Liver (tissue), 3 donors: ENCODE measurements at regions not wholly inside any gene's neighbourhood (a gene's known extent, or its start where the extent isn't known, plus 50 kb on each side); places are given as distances from the start of the nearest gene placed in this dataset.

Experiments
- EGR1 ChIP-seq, 2 donors: IDR thresholded peaks; 2 replicates each; pipeline ENCODE4 v1.6.1; 2016 to 2018; ENCODE audit warnings: antibody characterized with exemption in 2 of 2, low read depth in 2 of 2
- GABPA ChIP-seq, 2 donors: IDR thresholded peaks in 1 of 2; conservative IDR thresholded peaks in 1 of 2; 2 replicates each; pipeline ENCODE4 v1.6.1; 2016; ENCODE audit warnings: antibody characterized with exemption in 2 of 2, mild to moderate bottlenecking in 1 of 2, moderate library complexity in 1 of 2
- HNF4G ChIP-seq: IDR thresholded peaks from 2 replicates; pipeline ENCODE4 v1.6.1; 2016; ENCODE audit warnings: antibody characterized with exemption
- JUND ChIP-seq, 2 donors: IDR thresholded peaks; 2 replicates each; pipeline ENCODE4 v1.6.1; 2016; ENCODE audit warnings: antibody characterized with exemption in 2 of 2
- RAD21 ChIP-seq, 2 donors: IDR thresholded peaks; 2 replicates each; pipeline ENCODE4 v1.6.1; 2016; ENCODE audit warnings: antibody characterized with exemption in 2 of 2, mild to moderate bottlenecking in 2 of 2
- RXRA ChIP-seq, 2 donors: IDR thresholded peaks; 2 replicates each; pipeline ENCODE4 v1.6.1; 2017 to 2018; ENCODE audit warnings: antibody characterized with exemption in 2 of 2, mild to moderate bottlenecking in 1 of 2
- SP1 ChIP-seq: IDR thresholded peaks from 2 replicates; pipeline ENCODE4 v1.6.1; 2018; ENCODE audit warnings: antibody characterized with exemption, mild to moderate bottlenecking
- TAF1 ChIP-seq: conservative IDR thresholded peaks from 2 replicates; pipeline ENCODE4 v1.6.1; 2016; ENCODE audit warnings: antibody characterized with exemption, mild to moderate bottlenecking
- YY1 ChIP-seq: IDR thresholded peaks from 2 replicates; pipeline ENCODE4 v1.6.1; 2016; ENCODE audit warnings: antibody characterized with exemption, mild to moderate bottlenecking
- TF ChIP-seq, protein P1 (sequence below): fragments of 150-350 bp; IDR thresholded peaks from 2 replicates; pipeline ENCODE4 v1.5.1; 2017; ENCODE audit warnings: improper control_type of control experiment, low read depth, low read length; ENCODE audit not compliant: missing input control
- TF ChIP-seq, protein P2 (sequence below): IDR thresholded peaks from 2 replicates; pipeline ENCODE4 v1.6.1; 2016; ENCODE audit warnings: antibody characterized with exemption, mild to moderate bottlenecking
- TF ChIP-seq, protein P3 (sequence below): IDR thresholded peaks from 2 replicates; pipeline ENCODE4 v1.6.1; 2016; ENCODE audit warnings: antibody characterized with exemption
- TF ChIP-seq, protein P4 (sequence below): IDR thresholded peaks from 2 replicates; pipeline ENCODE4 v1.6.1; 2016; ENCODE audit warnings: antibody characterized with exemption
- donor health status: healthy.
- donor health status: healthy.

DNA sequence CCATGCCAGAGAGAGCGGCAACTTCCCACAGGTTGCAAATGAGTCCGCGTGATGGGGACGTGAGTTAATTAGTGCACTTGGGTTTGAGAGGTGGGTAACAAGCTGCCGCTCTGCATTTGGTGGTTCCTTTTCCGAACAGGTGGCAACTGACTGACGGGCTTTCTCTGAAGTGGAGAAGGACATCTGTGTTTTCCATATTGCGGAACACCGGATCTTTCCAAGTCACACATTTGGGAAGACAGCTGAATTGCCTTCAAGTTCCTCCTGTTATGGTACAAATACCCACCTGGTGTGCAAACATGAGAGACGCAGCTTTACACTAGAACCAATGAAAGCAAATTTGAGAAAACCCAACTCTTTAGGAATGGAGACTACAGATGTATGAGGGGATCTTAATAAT lies 451.3 kb upstream of the ZFHX3 start:
- TF ChIP-seq, protein P1, sequence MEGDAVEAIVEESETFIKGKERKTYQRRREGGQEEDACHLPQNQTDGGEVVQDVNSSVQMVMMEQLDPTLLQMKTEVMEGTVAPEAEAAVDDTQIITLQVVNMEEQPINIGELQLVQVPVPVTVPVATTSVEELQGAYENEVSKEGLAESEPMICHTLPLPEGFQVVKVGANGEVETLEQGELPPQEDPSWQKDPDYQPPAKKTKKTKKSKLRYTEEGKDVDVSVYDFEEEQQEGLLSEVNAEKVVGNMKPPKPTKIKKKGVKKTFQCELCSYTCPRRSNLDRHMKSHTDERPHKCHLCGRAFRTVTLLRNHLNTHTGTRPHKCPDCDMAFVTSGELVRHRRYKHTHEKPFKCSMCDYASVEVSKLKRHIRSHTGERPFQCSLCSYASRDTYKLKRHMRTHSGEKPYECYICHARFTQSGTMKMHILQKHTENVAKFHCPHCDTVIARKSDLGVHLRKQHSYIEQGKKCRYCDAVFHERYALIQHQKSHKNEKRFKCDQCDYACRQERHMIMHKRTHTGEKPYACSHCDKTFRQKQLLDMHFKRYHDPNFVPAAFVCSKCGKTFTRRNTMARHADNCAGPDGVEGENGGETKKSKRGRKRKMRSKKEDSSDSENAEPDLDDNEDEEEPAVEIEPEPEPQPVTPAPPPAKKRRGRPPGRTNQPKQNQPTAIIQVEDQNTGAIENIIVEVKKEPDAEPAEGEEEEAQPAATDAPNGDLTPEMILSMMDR = no peak
- TF ChIP-seq GABPA (IDR thresholded peaks at IDR 0.05 in 1 of 2, conservative IDR thresholded peaks at IDR 0.05 in 1 of 2) (no peak), JUND (IDR thresholded peaks at IDR 0.05) (no peak), TAF1 (no peak), RAD21 (IDR thresholded peaks at IDR 0.05) (no peak), RXRA (IDR thresholded peaks at IDR 0.05) (no peak), YY1 (no peak), SP1 (no peak), HNF4G (no peak), EGR1 (IDR thresholded peaks at IDR 0.05; ENCODE audit: low read depth in 2 of 2) (no peak)
- TF ChIP-seq, protein P2, sequence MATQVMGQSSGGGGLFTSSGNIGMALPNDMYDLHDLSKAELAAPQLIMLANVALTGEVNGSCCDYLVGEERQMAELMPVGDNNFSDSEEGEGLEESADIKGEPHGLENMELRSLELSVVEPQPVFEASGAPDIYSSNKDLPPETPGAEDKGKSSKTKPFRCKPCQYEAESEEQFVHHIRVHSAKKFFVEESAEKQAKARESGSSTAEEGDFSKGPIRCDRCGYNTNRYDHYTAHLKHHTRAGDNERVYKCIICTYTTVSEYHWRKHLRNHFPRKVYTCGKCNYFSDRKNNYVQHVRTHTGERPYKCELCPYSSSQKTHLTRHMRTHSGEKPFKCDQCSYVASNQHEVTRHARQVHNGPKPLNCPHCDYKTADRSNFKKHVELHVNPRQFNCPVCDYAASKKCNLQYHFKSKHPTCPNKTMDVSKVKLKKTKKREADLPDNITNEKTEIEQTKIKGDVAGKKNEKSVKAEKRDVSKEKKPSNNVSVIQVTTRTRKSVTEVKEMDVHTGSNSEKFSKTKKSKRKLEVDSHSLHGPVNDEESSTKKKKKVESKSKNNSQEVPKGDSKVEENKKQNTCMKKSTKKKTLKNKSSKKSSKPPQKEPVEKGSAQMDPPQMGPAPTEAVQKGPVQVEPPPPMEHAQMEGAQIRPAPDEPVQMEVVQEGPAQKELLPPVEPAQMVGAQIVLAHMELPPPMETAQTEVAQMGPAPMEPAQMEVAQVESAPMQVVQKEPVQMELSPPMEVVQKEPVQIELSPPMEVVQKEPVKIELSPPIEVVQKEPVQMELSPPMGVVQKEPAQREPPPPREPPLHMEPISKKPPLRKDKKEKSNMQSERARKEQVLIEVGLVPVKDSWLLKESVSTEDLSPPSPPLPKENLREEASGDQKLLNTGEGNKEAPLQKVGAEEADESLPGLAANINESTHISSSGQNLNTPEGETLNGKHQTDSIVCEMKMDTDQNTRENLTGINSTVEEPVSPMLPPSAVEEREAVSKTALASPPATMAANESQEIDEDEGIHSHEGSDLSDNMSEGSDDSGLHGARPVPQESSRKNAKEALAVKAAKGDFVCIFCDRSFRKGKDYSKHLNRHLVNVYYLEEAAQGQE = no peak
- TF ChIP-seq, protein P3, sequence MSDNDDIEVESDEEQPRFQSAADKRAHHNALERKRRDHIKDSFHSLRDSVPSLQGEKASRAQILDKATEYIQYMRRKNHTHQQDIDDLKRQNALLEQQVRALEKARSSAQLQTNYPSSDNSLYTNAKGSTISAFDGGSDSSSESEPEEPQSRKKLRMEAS = no peak
- TF ChIP-seq, protein P4, sequence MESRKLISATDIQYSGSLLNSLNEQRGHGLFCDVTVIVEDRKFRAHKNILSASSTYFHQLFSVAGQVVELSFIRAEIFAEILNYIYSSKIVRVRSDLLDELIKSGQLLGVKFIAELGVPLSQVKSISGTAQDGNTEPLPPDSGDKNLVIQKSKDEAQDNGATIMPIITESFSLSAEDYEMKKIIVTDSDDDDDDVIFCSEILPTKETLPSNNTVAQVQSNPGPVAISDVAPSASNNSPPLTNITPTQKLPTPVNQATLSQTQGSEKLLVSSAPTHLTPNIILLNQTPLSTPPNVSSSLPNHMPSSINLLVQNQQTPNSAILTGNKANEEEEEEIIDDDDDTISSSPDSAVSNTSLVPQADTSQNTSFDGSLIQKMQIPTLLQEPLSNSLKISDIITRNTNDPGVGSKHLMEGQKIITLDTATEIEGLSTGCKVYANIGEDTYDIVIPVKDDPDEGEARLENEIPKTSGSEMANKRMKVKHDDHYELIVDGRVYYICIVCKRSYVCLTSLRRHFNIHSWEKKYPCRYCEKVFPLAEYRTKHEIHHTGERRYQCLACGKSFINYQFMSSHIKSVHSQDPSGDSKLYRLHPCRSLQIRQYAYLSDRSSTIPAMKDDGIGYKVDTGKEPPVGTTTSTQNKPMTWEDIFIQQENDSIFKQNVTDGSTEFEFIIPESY = no peak
